PC-9 (cell line): ENCODE measurements at regions not wholly inside any gene's neighbourhood (a gene's known extent, or its start where the extent isn't known, plus 50 kb on each side); places are given as distances from the start of the nearest gene placed in this dataset.

Experiments used
- BruUV-seq: library from RNA; stranded (reverse); fragments of 400-500 nt; replicated peaks from 2 replicates; lab custom pipeline; 2021; lab: Mats Ljungman, UMichigan
- CTCF ChIA-PET: fragments of 300-600 bp; sonication (Branson Sonifier 250); formaldehyde crosslinking; loops from one replicate; lab custom pipeline; 2022; ENCODE audit warnings: antibody characterized with exemption; lab: Charles Lee
- POLR2A ChIA-PET: fragments of 300-600 bp; sonication (Branson Sonifier 250); formaldehyde crosslinking; loops from one replicate; lab custom pipeline; 2022; ENCODE audit warnings: antibody characterized with exemption; ENCODE audit not compliant: unreplicated experiment; lab: Charles Lee
- DNase-seq, 2 experiments: peaks; one replicate each; pipeline versions ENCODE4 v3.0.0 to v3.0.0-alpha.2; 2015 to 2022; ENCODE audit warnings: mixed read lengths in 1 of 2
- H2AFZ ChIP-seq: fragments of 200-600 bp; sonication (generic); 2 replicates; pipeline ENCODE4 v1.8.1; 2017; ENCODE audit warnings: antibody characterized with exemption
- H3F3A ChIP-seq: fragments of 200-600 bp; sonication (generic); 2 replicates; pipeline ENCODE4 v1.8.1; 2017; ENCODE audit warnings: antibody characterized with exemption, mild to moderate bottlenecking, low read depth; ENCODE audit not compliant: insufficient read depth
- H3K27ac ChIP-seq: fragments of 200-600 bp; sonication (generic); 2 replicates; pipeline ENCODE4 v1.6.1; 2016; ENCODE audit warnings: mixed run types
- H3K27me3 ChIP-seq: fragments of 200-600 bp; sonication (generic); 2 replicates; pipeline ENCODE4 v1.6.1; 2016; ENCODE audit warnings: low read depth, mixed run types; ENCODE audit not compliant: insufficient read depth
- H3K36me3 ChIP-seq: fragments of 200-600 bp; sonication (generic); 2 replicates; pipeline ENCODE4 v1.6.1; 2016; ENCODE audit warnings: low read depth, mixed run types
- H3K4me1 ChIP-seq: fragments of 200-600 bp; sonication (generic); replicated peaks from 2 replicates; pipeline ENCODE4 v1.6.1; 2016; ENCODE audit warnings: mixed run types; ENCODE audit not compliant: insufficient read depth
- H3K4me2 ChIP-seq: fragments of 200-600 bp; sonication (generic); 2 replicates; pipeline ENCODE4 v1.6.1; 2017; ENCODE audit warnings: mixed run types
- H3K4me3 ChIP-seq: fragments of 200-600 bp; sonication (generic); 2 replicates; pipeline ENCODE4 v1.6.1; 2016; ENCODE audit warnings: mixed run types
- H3K79me2 ChIP-seq: fragments of 200-600 bp; sonication (generic); 2 replicates; pipeline ENCODE4 v1.6.1; 2017; ENCODE audit warnings: low read depth, mixed run types
- H3K9me2 ChIP-seq: fragments of 200-600 bp; sonication (generic); 2 replicates; pipeline ENCODE4 v1.8.1; 2017; ENCODE audit warnings: mild to moderate bottlenecking; ENCODE audit not compliant: insufficient read depth
- H3K9me3 ChIP-seq: fragments of 200-600 bp; sonication (generic); 2 replicates; pipeline ENCODE4 v1.8.1; 2016; ENCODE audit warnings: low read depth; ENCODE audit not compliant: insufficient read depth
- H4K20me1 ChIP-seq: fragments of 200-600 bp; sonication (generic); 2 replicates; pipeline ENCODE4 v1.8.1; 2017; ENCODE audit not compliant: insufficient read depth
- EZH2 ChIP-seq: fragments of 200-600 bp; sonication (generic); IDR thresholded peaks from 2 replicates; pipeline ENCODE4 v1.8.0; 2017; ENCODE audit warnings: antibody characterized with exemption, low read depth
- intact Hi-C: fragments of 100-400 bp; cut with micrococcal nuclease; formaldehyde crosslinking; loops from one replicate; pipeline ENCODE4 v1.10.0; 2022; ENCODE audit not compliant: unreplicated experiment
- TF ChIP-seq, protein P1 (sequence below): fragments of 200-600 bp; sonication (generic); conservative IDR thresholded peaks from 2 replicates; pipeline ENCODE4 v1.6.1; 2017; ENCODE audit warnings: mixed run types, antibody characterized with exemption, mild to moderate bottlenecking, moderate library complexity

GRCh38 chr11:91763331-91763730 lies 461.3 kb upstream of the FAT3 start:
- CTCF ChIA-PET, result no interaction called here
- intact Hi-C loops, result no loop called here
- TF ChIP-seq, protein P1, sequence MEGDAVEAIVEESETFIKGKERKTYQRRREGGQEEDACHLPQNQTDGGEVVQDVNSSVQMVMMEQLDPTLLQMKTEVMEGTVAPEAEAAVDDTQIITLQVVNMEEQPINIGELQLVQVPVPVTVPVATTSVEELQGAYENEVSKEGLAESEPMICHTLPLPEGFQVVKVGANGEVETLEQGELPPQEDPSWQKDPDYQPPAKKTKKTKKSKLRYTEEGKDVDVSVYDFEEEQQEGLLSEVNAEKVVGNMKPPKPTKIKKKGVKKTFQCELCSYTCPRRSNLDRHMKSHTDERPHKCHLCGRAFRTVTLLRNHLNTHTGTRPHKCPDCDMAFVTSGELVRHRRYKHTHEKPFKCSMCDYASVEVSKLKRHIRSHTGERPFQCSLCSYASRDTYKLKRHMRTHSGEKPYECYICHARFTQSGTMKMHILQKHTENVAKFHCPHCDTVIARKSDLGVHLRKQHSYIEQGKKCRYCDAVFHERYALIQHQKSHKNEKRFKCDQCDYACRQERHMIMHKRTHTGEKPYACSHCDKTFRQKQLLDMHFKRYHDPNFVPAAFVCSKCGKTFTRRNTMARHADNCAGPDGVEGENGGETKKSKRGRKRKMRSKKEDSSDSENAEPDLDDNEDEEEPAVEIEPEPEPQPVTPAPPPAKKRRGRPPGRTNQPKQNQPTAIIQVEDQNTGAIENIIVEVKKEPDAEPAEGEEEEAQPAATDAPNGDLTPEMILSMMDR, result no peak
- TF ChIP-seq EZH2, result no peak

DNA sequence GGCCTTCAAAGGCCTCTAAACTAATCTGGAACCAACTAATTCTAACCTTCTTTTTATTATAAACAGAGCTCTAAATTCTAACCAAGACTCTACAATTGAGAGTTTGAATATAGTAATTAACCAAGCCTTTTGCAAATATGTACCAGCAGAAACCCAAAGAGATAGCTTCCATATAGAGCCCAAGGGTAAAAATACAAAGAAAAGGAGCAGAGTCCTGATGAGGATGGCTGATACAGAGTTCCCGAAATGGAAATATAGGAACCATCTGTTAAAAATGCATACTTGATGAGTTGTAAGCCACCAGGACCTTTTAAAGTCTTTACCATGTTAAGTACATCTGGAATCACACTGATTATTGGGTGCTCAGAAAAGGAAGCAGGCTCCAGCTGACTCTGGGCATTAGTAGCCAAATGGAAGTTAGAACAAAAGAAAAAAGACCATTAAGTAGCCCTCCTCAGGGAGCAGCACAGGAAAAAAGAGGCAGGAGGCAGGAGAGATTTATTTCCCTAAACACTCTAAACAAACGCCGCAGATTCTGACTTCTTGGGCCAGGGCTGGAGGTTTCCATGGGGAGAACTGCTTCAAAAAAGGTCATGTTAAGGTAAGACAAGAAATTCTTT lies 463.1 kb upstream of the FAT3 start:
- no peaks in the 10 kb centered on the region for H3K9me3 ChIP-seq
- no peaks in the 10 kb centered on the region for H3K36me3 ChIP-seq
- no peaks in the 10 kb centered on the region for H3F3A ChIP-seq
- no peak overlapping the region for H2AFZ ChIP-seq
- intact Hi-C loops, result no loop called here
- H3K27ac ChIP-seq, result no peak overlapping the region
- H3K4me2 ChIP-seq, result no peak overlapping the region
- H3K27me3 ChIP-seq, result no peaks in the 10 kb centered on the region
- no peaks in the 10 kb centered on the region for H3K4me1 ChIP-seq
- H3K4me3 ChIP-seq, result no peak overlapping the region
- no peaks in the 10 kb centered on the region for H4K20me1 ChIP-seq
- TF ChIP-seq, protein P1, result no peak
- TF ChIP-seq EZH2, result no peak
- H3K79me2 ChIP-seq, result no peaks in the 10 kb centered on the region
- H3K9me2 ChIP-seq, result no peaks in the 10 kb centered on the region; the same call in 1 of the 2 replicates
- CTCF ChIA-PET, result no interaction called here
- POLR2A ChIA-PET, result no interaction called here
- BruUV-seq, result no TSS peak
- DNase-seq, result no peak

More at GRCh38 chr11:91763331-91763730, 461.3 kb upstream of the FAT3 start:
- Histone ChIP-seq H4K20me1 (no peaks in the 10 kb centered on the region), H2AFZ (no peak overlapping the region), H3F3A (no peaks in the 10 kb centered on the region), H3K9me2 (no peaks in the 10 kb centered on the region; the same call in 1 of the 2 replicates), H3K4me1 (no peaks in the 10 kb centered on the region), H3K4me3 (no peak overlapping the region), H3K27me3 (no peaks in the 10 kb centered on the region), H3K4me2 (no peak overlapping the region), H3K79me2 (no peaks in the 10 kb centered on the region), H3K27ac (no peak overlapping the region), H3K9me3 (no peaks in the 10 kb centered on the region), H3K36me3 (no peaks in the 10 kb centered on the region)
- DNase-seq, result no peak
- no TSS peak for BruUV-seq
- POLR2A ChIA-PET, result no interaction called here

DNA sequence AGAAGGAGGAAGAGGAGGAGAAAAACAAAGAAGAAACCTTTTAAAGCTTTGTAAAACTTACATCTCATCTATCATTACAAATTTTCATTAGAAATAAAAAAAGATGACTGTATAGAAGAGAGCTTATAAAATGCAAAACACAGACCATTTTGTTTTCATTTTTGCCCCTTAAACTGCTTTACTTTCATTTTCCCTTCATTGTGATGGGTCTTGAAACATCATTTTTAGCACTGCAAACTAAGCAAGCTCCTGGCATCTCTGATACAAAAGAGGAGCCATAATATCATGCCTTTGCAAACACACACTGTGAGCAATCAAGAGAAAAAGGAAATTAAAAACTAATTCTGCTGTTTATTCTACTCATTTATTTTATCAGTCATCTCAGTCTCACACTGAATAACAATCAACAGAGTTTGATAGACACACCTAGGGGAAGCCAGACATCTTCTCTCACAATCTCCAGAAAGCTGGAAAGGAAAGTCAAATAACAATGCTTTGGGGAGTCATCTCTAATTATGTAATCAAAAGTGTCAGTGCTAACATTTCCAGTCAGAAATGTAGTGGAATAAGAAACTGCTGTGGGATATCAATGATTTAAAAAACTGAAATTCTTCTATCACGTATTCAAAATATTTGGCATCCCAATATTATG lies 467.7 kb upstream of the FAT3 start:
- H3K79me2 ChIP-seq, result no peaks in the 10 kb centered on the region
- H3K27ac ChIP-seq, result no peak overlapping the region
- no peak overlapping the region for H3K4me2 ChIP-seq
- ChIA-PET POLR2A (no interaction called here), CTCF (no interaction called here)
- no peak overlapping the region for H2AFZ ChIP-seq
- no peaks in the 10 kb centered on the region for H3K9me3 ChIP-seq
- BruUV-seq, result no TSS peak
- no peaks in the 10 kb centered on the region for H3K36me3 ChIP-seq
- DNase-seq, result no peak
- no peak overlapping the region for H3K4me3 ChIP-seq
- intact Hi-C loops, result no loop called here
- H3F3A ChIP-seq, result no peaks in the 10 kb centered on the region
- H3K4me1 ChIP-seq, result no peaks in the 10 kb centered on the region
- no peaks in the 10 kb centered on the region for H4K20me1 ChIP-seq
- no peaks in the 10 kb centered on the region; the same call in 1 of the 2 replicates for H3K9me2 ChIP-seq
- TF ChIP-seq EZH2, result no peak
- TF ChIP-seq, protein P1, result no peak
- H3K27me3 ChIP-seq, result no peaks in the 10 kb centered on the region
